ENCODE measurements at regions not wholly inside any gene's neighbourhood (a gene's known extent, or its start where the extent isn't known, plus 50 kb on each side); places are given as distances from the start of the nearest gene placed in this dataset.

DNA sequence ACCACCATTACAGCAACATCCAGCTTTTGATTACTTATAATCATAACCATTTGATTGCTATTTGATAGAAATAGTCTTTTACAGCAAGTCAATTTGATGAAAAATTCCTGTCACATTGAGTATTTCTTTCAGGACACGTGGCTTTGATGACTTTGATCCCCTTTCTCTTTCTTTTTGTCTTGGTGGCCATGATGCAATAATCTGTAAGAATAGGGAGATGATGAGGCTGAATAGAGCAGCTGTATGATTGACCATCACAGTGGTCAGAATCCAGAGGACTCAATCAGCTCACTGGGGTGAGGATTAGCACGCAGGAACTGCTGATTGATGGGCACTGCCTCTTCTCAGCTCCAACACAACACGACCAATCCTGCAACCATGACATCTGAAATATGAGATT, 262.7 kb downstream of the PARP8 start:
- no peak overlapping the region for H3K4me3 ChIP-seq (ENCODE audit: low read length)
- H3K27me3 ChIP-seq (ENCODE audit: control insufficient read depth, insufficient read depth, low read length), result no peaks in the 10 kb centered on the region
- no peaks in the 10 kb centered on the region for H3K36me3 ChIP-seq (ENCODE audit: control insufficient read depth, low read depth, low read length)
- H3K9me3 ChIP-seq (ENCODE audit: control insufficient read depth, low read depth, low read length), result no peaks in the 10 kb centered on the region
- H3K27ac ChIP-seq (ENCODE audit: low read length), result no peak overlapping the region
- H3K4me1 ChIP-seq (ENCODE audit: control insufficient read depth, low read depth, low read length), result no peaks in the 10 kb centered on the region
- H3K9ac ChIP-seq (ENCODE audit: low read length), result no peak overlapping the region

DNA sequence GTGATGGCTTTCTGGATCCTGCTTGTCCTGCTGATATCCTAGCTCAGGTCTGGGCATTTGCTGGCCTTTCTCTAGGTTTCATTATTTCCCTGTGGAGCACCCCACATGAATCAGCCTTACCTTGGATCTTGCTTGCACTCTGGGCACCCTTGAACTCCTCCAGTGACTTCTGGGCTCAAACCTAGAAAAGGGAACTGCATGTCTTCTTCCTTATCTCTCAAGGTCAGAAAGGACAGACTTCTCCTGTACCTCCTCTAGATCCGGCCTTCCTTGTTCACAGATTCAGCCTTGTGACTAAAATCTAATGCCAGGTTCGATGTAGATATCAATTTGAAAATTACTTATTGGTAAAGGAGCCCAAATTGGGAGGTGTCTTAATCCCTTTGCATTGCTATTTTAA, 267.9 kb downstream of the PARP8 start:
- Histone ChIP-seq H3K36me3 (ENCODE audit: control insufficient read depth, low read depth, low read length) (no peaks in the 10 kb centered on the region), H3K27me3 (ENCODE audit: control insufficient read depth, insufficient read depth, low read length) (no peaks in the 10 kb centered on the region), H3K27ac (ENCODE audit: low read length) (no peak overlapping the region), H3K9ac (ENCODE audit: low read length) (no peak overlapping the region), H3K4me3 (ENCODE audit: low read length) (no peak overlapping the region), H3K4me1 (ENCODE audit: control insufficient read depth, low read depth, low read length) (no peaks in the 10 kb centered on the region), H3K9me3 (ENCODE audit: control insufficient read depth, low read depth, low read length) (no peaks in the 10 kb centered on the region)

DNA sequence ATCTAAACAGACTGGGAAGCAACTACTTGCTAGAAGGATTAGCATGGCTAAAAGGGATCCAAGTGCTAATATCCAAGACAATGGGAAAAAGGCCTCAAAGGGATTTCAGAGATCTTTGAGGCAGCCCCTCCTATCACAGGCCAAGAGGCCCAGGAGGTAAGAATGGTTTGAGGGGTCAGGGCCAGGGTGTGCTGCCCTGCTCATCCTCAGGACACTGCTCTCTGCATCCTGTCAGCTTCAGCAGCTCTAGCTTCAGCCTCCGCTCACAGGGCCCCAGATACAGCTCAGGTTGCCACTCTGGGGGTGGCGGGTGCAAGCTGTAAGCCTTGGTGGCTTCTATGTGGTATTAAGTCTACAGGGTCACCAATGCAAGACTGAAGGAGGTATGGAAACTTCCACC, 278.7 kb downstream of the PARP8 start:
- Histone ChIP-seq H3K36me3 (ENCODE audit: control insufficient read depth, low read depth, low read length) (no peaks in the 10 kb centered on the region), H3K27ac (ENCODE audit: low read length) (no peak overlapping the region), H3K27me3 (ENCODE audit: control insufficient read depth, insufficient read depth, low read length) (no peaks in the 10 kb centered on the region), H3K4me1 (ENCODE audit: control insufficient read depth, low read depth, low read length) (no peaks in the 10 kb centered on the region), H3K9me3 (ENCODE audit: control insufficient read depth, low read depth, low read length) (no peaks in the 10 kb centered on the region), H3K4me3 (ENCODE audit: low read length) (no peak overlapping the region), H3K9ac (ENCODE audit: low read length) (no peak overlapping the region)

DNA sequence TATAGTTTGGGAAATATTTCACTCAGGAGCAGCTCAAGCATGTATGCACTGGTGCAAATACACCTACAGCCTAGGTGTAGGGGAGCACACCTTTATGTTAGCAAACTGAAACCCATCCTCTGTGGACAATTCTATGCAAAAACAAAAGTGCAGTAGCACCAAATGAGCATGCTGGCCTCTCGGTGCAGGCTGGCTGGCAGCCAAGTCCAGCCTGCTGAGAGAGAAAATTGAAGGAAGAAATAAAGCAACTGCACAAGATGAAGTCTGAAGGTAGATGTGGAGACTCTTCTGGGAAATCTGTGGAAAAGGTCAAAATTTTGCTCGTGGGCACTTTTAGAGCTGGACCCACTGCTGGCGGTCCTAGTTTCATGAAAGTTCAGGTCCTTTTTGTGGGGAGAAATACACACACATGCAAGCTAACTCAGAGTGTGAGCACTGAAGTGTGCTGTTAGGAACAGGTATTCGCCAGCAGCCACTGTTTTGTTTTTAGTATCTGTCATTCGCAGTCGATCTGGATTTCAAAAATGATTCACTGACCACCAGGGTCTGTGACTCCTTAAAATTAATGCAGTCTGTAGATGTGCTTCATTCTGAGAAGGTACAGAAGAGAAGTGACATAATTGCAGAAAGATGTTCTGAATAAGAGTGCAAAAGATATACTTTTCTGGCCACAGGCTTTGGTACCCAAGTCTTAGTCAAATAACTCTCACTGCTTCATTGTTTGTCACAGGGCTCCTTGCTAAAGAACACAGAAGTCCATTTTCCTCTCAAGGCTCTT, 281.7 kb downstream of the PARP8 start:
- Histone ChIP-seq H3K36me3 (ENCODE audit: control insufficient read depth, low read depth, low read length) (no peaks in the 10 kb centered on the region), H3K27me3 (ENCODE audit: control insufficient read depth, insufficient read depth, low read length) (no peaks in the 10 kb centered on the region), H3K27ac (ENCODE audit: low read length) (no peak overlapping the region), H3K4me3 (ENCODE audit: low read length) (no peak overlapping the region), H3K9ac (ENCODE audit: low read length) (no peak overlapping the region), H3K4me1 (ENCODE audit: control insufficient read depth, low read depth, low read length) (no peaks in the 10 kb centered on the region), H3K9me3 (ENCODE audit: control insufficient read depth, low read depth, low read length) (no peaks in the 10 kb centered on the region)

DNA sequence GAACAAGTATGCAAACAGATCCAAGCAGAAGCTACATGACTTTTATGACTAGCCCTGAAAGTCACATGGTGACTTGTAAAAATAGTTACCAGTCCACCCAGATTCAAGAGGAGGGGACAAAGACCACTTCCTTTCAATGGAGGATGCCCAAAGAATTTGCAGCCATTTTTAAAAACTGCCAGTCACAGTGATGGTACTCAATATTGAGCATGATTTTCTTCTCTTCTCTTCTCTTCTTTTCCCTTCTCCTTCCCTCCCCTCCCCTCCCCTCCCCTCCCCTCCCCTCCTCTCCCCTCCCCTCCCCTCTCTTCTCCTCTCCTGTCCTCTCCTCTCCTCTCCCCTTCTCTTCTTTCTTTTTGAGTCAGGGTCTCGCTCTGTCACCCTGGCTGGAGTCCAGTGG, 286.9 kb downstream of the PARP8 start:
- Histone ChIP-seq H3K27ac (ENCODE audit: low read length) (no peak overlapping the region), H3K36me3 (ENCODE audit: control insufficient read depth, low read depth, low read length) (no peaks in the 10 kb centered on the region), H3K27me3 (ENCODE audit: control insufficient read depth, insufficient read depth, low read length) (no peaks in the 10 kb centered on the region), H3K4me1 (ENCODE audit: control insufficient read depth, low read depth, low read length) (no peaks in the 10 kb centered on the region), H3K4me3 (ENCODE audit: low read length) (no peak overlapping the region), H3K9me3 (ENCODE audit: control insufficient read depth, low read depth, low read length) (no peaks in the 10 kb centered on the region), H3K9ac (ENCODE audit: low read length) (no peak overlapping the region)

DNA sequence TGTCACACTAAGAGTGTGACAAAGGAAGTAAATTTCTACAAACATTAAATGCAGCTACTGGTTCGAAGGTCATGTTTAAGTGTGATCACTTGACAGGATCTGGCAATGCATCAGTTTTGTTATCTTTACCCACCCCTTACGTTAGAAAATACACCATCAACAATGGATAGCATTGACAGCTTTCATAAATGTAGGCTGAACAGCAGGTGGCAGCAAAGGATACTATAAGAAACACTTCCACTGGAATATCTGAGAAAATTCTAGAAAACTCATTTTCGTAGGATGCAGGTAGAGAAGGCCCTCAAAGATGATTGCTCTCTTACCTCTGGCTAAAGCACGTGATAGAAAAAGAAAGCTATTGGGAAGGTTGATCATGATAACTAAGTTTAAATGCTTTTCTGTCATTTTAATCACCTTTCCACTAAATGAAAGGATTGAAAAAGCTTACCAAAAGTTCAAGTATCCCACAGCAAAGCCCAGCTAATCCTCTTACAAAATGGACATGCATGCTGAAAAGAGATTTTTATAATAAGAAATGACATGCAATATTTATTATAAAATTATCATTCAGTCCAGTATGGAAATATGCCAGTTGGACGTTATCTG, 292.5 kb downstream of the PARP8 start:
- Histone ChIP-seq H3K9ac (ENCODE audit: low read length) (no peak overlapping the region), H3K27ac (ENCODE audit: low read length) (no peak overlapping the region), H3K4me1 (ENCODE audit: control insufficient read depth, low read depth, low read length) (no peaks in the 10 kb centered on the region), H3K36me3 (ENCODE audit: control insufficient read depth, low read depth, low read length) (no peaks in the 10 kb centered on the region), H3K4me3 (ENCODE audit: low read length) (no peak overlapping the region), H3K27me3 (ENCODE audit: control insufficient read depth, insufficient read depth, low read length) (peaks cover 14% of the 10 kb centered on the region), H3K9me3 (ENCODE audit: control insufficient read depth, low read depth, low read length) (no peaks in the 10 kb centered on the region)

DNA sequence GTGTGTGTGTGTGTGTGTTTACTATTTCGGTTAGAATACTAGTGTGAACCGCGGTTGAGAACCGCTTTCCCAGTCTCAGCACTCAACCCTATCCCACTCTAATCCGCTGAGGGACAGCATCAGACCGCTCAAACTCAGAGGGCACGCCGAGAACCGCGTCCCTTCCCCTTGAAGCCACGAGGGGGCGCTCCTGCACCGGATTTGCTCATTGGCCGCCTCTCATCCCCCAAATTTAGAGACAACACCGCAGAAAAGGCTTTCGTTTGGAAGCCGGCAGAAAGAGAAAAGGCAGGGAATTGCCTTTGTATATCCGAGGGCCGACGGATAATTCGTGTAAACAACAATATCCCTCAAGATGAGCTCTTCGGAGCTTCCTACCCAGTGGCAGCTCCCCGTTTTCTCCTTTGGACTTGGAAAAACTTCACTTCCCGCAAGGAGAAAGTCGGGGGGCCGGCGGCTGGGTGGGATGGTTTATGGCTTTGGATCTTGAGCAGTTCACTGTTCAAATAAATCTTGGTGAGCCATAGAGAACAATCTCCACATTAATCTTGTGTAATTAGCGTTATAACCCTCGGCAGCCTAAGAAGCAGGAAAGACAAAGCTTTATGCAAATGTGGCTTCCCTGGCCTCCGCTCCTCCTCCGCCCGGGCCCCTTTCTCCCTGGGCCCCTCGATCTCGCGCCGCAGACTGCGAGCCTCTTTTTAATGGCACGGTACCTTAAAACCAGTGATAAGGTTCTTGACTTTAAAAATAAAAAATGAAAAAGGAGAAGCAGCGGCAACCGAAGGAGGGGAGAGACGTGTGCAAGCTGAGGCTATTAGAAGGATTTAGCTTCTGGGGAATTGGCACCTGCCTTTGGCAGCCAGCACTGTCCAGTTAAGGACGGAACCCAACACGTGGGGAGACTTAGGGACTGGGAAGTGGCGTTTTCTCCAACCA, 296.8 kb downstream of the PARP8 start:
- Histone ChIP-seq H3K9me3 (ENCODE audit: control insufficient read depth, low read depth, low read length) (no peaks in the 10 kb centered on the region), H3K4me1 (ENCODE audit: control insufficient read depth, low read depth, low read length) (peaks cover 24% of the 10 kb centered on the region), H3K4me3 (ENCODE audit: low read length) (peak overlapping the region; percentile 74), H3K27ac (ENCODE audit: low read length) (no peak overlapping the region), H3K36me3 (ENCODE audit: control insufficient read depth, low read depth, low read length) (no peaks in the 10 kb centered on the region), H3K9ac (ENCODE audit: low read length) (no peak overlapping the region), H3K27me3 (ENCODE audit: control insufficient read depth, insufficient read depth, low read length) (peaks cover 57% of the 10 kb centered on the region)

DNA sequence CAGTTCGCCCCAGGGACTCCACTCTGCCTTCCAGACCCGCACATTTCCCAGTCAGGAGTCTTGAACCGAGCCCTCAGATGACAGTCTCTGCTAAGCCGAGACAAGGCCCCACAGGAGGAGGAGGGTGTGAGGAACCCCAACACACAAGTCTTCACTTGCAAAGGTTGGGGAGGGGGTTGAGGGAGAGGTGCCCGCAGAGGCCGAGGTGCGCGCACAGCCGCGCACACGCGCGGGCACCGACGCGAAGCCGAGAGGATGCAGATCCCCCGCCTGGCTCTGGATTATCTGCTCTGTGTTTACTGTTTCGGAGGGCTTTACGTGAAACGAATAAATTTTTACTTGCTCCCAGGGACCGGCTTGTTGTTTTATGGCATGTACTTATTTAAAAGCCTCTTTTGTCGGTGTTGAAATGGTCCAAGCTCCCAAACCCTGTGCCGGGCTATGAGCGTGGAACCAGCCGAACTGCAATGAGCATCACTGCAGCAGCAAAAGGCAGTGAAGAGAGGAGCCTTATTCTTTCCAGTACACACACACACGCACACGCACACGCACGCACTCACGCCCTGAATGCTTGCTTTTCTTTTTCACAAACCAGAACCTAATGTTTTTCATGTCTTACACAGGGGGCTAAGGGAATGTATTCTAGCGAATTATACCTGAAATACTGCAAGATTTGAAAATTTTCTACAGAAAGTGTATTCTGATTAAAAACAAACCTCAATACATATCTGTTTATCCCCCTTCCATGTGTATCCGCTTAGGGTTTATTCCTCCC, 297.7 kb downstream of the PARP8 start:
- no peaks in the 10 kb centered on the region for H3K9me3 ChIP-seq (ENCODE audit: control insufficient read depth, low read depth, low read length)
- peak overlapping the region; percentile 74 for H3K4me3 ChIP-seq (ENCODE audit: low read length)
- no peak overlapping the region for H3K9ac ChIP-seq (ENCODE audit: low read length)
- H3K27me3 ChIP-seq (ENCODE audit: control insufficient read depth, insufficient read depth, low read length), result peaks cover 66% of the 10 kb centered on the region
- H3K36me3 ChIP-seq (ENCODE audit: control insufficient read depth, low read depth, low read length), result no peaks in the 10 kb centered on the region
- H3K4me1 ChIP-seq (ENCODE audit: control insufficient read depth, low read depth, low read length), result peaks cover 33% of the 10 kb centered on the region
- no peak overlapping the region for H3K27ac ChIP-seq (ENCODE audit: low read length)

DNA sequence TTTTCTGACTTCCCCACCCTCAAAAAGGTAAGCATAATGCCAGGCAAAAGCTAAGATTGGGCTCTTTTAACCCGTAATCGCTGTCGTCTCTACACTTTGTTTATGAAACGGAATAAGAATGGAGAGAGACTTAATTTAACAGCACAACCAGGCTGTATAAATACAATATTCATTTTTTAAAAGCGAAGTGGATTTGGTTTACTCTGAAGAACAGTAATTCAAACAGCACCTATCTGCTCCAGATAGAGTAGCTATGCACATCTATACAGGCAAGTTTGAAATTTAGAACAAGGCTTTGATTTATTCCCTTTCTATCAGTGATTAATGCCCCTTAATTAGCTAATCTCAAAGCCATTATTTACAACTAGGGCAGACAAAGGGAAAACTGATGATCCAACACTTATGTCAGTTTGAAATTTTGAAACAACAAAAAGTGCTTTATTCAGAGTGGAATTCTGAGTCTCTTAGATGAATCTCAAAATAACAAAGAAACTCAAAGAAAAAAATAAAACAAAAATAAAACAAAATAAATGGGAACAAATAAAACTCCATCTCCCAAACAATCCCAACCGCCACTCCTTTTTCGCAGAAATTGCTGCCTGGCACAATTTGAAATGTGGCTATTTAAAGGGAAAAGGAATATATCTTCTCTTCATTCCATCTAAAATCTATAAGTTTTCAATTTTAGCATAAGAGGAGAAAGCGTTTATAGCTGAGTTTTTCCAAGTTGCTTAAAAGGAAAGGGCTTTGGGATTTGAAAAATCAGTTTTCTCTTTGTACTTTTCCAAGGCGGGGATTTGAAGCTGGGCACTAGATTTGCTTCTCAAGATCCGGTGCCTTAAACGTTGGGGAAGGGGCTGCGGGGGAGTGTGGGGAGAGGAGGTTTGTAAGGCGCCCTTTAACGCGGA, 298.6 kb downstream of the PARP8 start:
- peaks cover 75% of the 10 kb centered on the region for H3K27me3 ChIP-seq (ENCODE audit: control insufficient read depth, insufficient read depth, low read length)
- no peaks in the 10 kb centered on the region for H3K9me3 ChIP-seq (ENCODE audit: control insufficient read depth, low read depth, low read length)
- H3K4me3 ChIP-seq (ENCODE audit: low read length), result peak overlapping the region; percentile 60
- H3K9ac ChIP-seq (ENCODE audit: low read length), result no peak overlapping the region
- no peaks in the 10 kb centered on the region for H3K36me3 ChIP-seq (ENCODE audit: control insufficient read depth, low read depth, low read length)
- peaks cover 34% of the 10 kb centered on the region for H3K4me1 ChIP-seq (ENCODE audit: control insufficient read depth, low read depth, low read length)
- no peak overlapping the region for H3K27ac ChIP-seq (ENCODE audit: low read length)

DNA sequence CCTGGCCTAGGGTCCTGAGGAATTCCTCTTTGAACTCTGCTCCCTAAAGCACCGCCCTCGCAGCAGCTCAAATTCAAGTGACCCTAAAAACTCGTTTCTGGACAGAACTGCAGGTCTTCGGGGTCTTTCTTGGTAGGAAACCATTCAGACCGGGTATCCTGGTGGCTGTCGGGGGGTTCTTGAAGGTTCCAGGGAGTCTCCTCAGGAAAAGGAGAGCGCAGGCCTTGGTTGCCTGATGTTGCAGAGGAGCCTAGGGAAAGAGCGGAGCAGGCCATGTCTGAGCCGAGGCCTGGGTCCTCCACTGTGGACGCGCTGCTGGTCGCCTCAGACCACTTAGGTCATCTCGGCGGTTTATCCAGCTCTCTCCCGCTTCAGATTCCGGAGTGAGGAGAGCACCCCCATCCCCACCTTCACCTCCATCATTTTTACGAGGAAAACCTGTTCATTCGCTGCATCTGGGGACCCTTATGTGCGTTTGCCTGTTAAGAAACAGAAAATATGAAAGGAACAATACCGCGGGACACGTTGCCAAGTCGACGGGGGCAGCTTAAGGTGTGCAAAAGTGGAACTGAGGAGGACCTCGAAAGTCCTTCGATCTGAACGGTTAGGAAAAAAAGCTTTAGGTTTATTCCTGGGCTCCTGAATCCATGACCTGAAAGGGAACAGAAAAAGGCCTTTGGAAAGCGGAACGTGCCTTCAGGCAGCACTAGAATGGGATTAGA, 299.4 kb downstream of the PARP8 start:
- Histone ChIP-seq H3K27me3 (ENCODE audit: control insufficient read depth, insufficient read depth, low read length) (peaks cover 83% of the 10 kb centered on the region), H3K9ac (ENCODE audit: low read length) (no peak overlapping the region), H3K27ac (ENCODE audit: low read length) (no peak overlapping the region), H3K4me1 (ENCODE audit: control insufficient read depth, low read depth, low read length) (peaks cover 39% of the 10 kb centered on the region), H3K4me3 (ENCODE audit: low read length) (peak overlapping the region; percentile 60), H3K9me3 (ENCODE audit: control insufficient read depth, low read depth, low read length) (no peaks in the 10 kb centered on the region), H3K36me3 (ENCODE audit: control insufficient read depth, low read depth, low read length) (no peaks in the 10 kb centered on the region)
